H1 (cell line): ENCODE measurements at regions not wholly inside any gene's neighbourhood (a gene's known extent, or its start where the extent isn't known, plus 50 kb on each side); places are given as distances from the start of the nearest gene placed in this dataset.

ENCODE experiments used
- ATF2 ChIP-seq: IDR thresholded peaks from 2 replicates; pipeline ENCODE4 v1.6.1; 2012; ENCODE audit warnings: low read length, inconsistent platforms
- BRCA1 ChIP-seq: IDR thresholded peaks from 2 replicates; pipeline ENCODE4 v1.6.1; 2012; ENCODE audit warnings: low read depth, low read length, improper control_type of control experiment
- CREB1 ChIP-seq: IDR thresholded peaks from 2 replicates; pipeline ENCODE4 v1.6.1; 2012; ENCODE audit warnings: inconsistent platforms
- CTCF ChIP-seq, 3 experiments: IDR thresholded peaks; 1 replicate in 2 of 3; 2 replicates in 1 of 3; pipeline versions ENCODE4 v1.5.1 to v1.6.1; 2011; ENCODE audit warnings: low read length in 3 of 3, mild to moderate bottlenecking in 3 of 3, inconsistent platforms in 2 of 3, low read depth in 1 of 3, moderate library complexity in 1 of 3; ENCODE audit not compliant: insufficient read depth in 1 of 3; ENCODE audit errors: control extremely low read depth in 1 of 3
- EP300 ChIP-seq, 2 experiments: IDR thresholded peaks; 1 replicate in 1 of 2; 2 replicates in 1 of 2; pipeline ENCODE4 v1.6.1; 2011 to 2012; ENCODE audit warnings: low read depth in 2 of 2, low read length in 2 of 2, mild to moderate bottlenecking in 2 of 2, borderline replicate concordance in 1 of 2, inconsistent platforms in 1 of 2, moderate library complexity in 1 of 2
- EZH2 ChIP-seq: fragments of 200-600 bp; sonication (generic); IDR thresholded peaks from 2 replicates; pipeline ENCODE4 v1.7.1; 2012; ENCODE audit warnings: low read depth, mild to moderate bottlenecking, moderate library complexity, low read length, inconsistent platforms; ENCODE audit not compliant: severe bottlenecking
- MAX ChIP-seq: IDR thresholded peaks from 2 replicates; pipeline ENCODE4 v1.6.1; 2012; ENCODE audit warnings: inconsistent platforms
- PHF8 ChIP-seq: fragments of 200-600 bp; sonication (generic); conservative IDR thresholded peaks from 2 replicates; pipeline ENCODE4 v1.7.1; 2012; ENCODE audit warnings: low read depth, mild to moderate bottlenecking, inconsistent platforms, low read length, moderate library complexity
- POLR2AphosphoS5 ChIP-seq: IDR thresholded peaks from 2 replicates; pipeline ENCODE4 v1.6.1; 2011; ENCODE audit warnings: low read depth, low read length
- SP1 ChIP-seq: IDR thresholded peaks from 2 replicates; pipeline ENCODE4 v1.6.1; 2011; ENCODE audit warnings: low read depth, low read length
- ZNF274 ChIP-seq: IDR thresholded peaks from 2 replicates; pipeline ENCODE4 v1.7.0; 2012; ENCODE audit warnings: low read length, borderline replicate concordance; ENCODE audit errors: extremely low read depth

- TF ChIP-seq EZH2 (no peak), CREB1 (no peak), SP1 (no peak), ATF2 (no peak), ZNF274 (no peak), EP300 (IDR thresholded peaks at IDR 0.05; ENCODE audit: borderline replicate concordance in 1 of 2, low read depth in 2 of 2, low read length in 2 of 2) (no peak), CTCF (IDR thresholded peaks at IDR 0.05; ENCODE audit: control extremely low read depth in 1 of 3, insufficient read depth in 1 of 3, low read depth in 1 of 3, low read length in 3 of 3) (no peak), MAX (no peak), BRCA1 (no peak), POLR2AphosphoS5 (no peak), PHF8 (no peak)
These were observed 602.9 kb downstream of the IPMK start for GRCh38 chr10:57664815-57665214.
